ENCODE measurements at regions not wholly inside any gene's neighbourhood (a gene's known extent, or its start where the extent isn't known, plus 50 kb on each side); places are given as distances from the start of the nearest gene placed in this dataset.

DNA sequence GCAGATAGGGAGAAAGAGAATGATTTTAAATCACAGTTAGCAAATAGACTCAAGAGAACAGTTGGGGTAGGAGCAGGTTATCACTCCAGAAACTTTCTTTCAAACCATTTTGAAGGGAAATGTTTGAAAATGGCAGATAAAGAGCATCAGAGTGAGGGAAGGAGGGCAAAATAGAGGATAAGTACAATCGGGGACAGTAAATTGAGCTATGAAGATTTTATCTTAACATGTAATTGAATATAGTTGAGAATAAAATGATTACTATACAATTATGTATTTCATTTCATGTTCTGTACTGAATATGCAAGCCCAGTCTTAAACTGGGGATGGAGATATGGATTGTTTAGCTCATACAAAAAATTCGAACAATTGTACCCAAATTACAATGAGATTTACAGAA lies 54.0 kb downstream of the MAP10 start:
- TF ChIP-seq, protein P1, sequence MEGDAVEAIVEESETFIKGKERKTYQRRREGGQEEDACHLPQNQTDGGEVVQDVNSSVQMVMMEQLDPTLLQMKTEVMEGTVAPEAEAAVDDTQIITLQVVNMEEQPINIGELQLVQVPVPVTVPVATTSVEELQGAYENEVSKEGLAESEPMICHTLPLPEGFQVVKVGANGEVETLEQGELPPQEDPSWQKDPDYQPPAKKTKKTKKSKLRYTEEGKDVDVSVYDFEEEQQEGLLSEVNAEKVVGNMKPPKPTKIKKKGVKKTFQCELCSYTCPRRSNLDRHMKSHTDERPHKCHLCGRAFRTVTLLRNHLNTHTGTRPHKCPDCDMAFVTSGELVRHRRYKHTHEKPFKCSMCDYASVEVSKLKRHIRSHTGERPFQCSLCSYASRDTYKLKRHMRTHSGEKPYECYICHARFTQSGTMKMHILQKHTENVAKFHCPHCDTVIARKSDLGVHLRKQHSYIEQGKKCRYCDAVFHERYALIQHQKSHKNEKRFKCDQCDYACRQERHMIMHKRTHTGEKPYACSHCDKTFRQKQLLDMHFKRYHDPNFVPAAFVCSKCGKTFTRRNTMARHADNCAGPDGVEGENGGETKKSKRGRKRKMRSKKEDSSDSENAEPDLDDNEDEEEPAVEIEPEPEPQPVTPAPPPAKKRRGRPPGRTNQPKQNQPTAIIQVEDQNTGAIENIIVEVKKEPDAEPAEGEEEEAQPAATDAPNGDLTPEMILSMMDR (IDR thresholded peaks at IDR 0.05 in 2 of 3, conservative IDR thresholded peaks at IDR 0.05 in 1 of 3; ENCODE audit: borderline replicate concordance in 1 of 3, insufficient read depth in 1 of 3, low read depth in 2 of 3, low read length in 2 of 3), result no peak
- TF ChIP-seq ZNF274 (IDR thresholded peaks at IDR 0.05; ENCODE audit: low read depth, low read length) (no peak), SP1 (IDR thresholded peaks at IDR 0.05; ENCODE audit: low read depth) (no peak), EZH2 (IDR thresholded peaks at IDR 0.05) (no peak), TCF7L2 (IDR thresholded peaks at IDR 0.05; ENCODE audit: borderline replicate concordance, extremely low read depth, insufficient read depth, insufficient read length) (no peak), POLR2A (IDR thresholded peaks at IDR 0.05; ENCODE audit: borderline replicate concordance, extremely low read depth, insufficient read depth, insufficient read length) (no peak), POLR2AphosphoS5 (IDR thresholded peaks at IDR 0.05; ENCODE audit: low read depth, low read length) (no peak), EZH2phosphoT487 (IDR thresholded peaks at IDR 0.05; ENCODE audit: borderline replicate concordance) (no peak), ZFX (IDR thresholded peaks at IDR 0.05) (no peak), SIN3A (IDR thresholded peaks at IDR 0.05; ENCODE audit: low read depth) (no peak), EGR1 (IDR thresholded peaks at IDR 0.05; ENCODE audit: low read depth) (no peak)
- TF ChIP-seq, protein P2, sequence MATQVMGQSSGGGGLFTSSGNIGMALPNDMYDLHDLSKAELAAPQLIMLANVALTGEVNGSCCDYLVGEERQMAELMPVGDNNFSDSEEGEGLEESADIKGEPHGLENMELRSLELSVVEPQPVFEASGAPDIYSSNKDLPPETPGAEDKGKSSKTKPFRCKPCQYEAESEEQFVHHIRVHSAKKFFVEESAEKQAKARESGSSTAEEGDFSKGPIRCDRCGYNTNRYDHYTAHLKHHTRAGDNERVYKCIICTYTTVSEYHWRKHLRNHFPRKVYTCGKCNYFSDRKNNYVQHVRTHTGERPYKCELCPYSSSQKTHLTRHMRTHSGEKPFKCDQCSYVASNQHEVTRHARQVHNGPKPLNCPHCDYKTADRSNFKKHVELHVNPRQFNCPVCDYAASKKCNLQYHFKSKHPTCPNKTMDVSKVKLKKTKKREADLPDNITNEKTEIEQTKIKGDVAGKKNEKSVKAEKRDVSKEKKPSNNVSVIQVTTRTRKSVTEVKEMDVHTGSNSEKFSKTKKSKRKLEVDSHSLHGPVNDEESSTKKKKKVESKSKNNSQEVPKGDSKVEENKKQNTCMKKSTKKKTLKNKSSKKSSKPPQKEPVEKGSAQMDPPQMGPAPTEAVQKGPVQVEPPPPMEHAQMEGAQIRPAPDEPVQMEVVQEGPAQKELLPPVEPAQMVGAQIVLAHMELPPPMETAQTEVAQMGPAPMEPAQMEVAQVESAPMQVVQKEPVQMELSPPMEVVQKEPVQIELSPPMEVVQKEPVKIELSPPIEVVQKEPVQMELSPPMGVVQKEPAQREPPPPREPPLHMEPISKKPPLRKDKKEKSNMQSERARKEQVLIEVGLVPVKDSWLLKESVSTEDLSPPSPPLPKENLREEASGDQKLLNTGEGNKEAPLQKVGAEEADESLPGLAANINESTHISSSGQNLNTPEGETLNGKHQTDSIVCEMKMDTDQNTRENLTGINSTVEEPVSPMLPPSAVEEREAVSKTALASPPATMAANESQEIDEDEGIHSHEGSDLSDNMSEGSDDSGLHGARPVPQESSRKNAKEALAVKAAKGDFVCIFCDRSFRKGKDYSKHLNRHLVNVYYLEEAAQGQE (IDR thresholded peaks at IDR 0.05; ENCODE audit: low read depth), result no peak

Data from HCT116 (cell line).